ENCODE measurements at regions not wholly inside any gene's neighbourhood (a gene's known extent, or its start where the extent isn't known, plus 50 kb on each side); places are given as distances from the start of the nearest gene placed in this dataset.
A peak's percentile ranks its signal among the peaks of the same experiment; 100 is the strongest.

GRCh38 chr21:39124681-39125251, 58.5 kb downstream of the PSMG1 start:
- Mint-ChIP-seq H3K9me3 (peaks cover 0 to 2% of the 10 kb centered on the region in 2 donors), H3K4me1 (peaks cover 11 to 28% of the 10 kb centered on the region in 2 donors), H3K4me3 (no peak overlapping the region), H3K36me3 (peaks cover 8% of the 10 kb centered on the region), H3K27ac (no peak overlapping the region), H3K27me3 (ENCODE audit: low read depth in 2 of 2) (peaks cover 20 to 35% of the 10 kb centered on the region in 2 donors)
- H3K9me3 ChIP-seq (ENCODE audit: control insufficient read depth, insufficient read depth, low read length): no peaks in the 10 kb centered on the region
- no peak overlapping the region for H3K4me3 ChIP-seq (ENCODE audit: low read length)
- no peaks in the 10 kb centered on the region for H3K27me3 ChIP-seq (ENCODE audit: control insufficient read depth, insufficient read depth, low read length)
- ATAC-seq: no peak
- WGBS (ENCODE audit: insufficient coverage): 96% methylated on average over 4 of the region's 7 CpGs
- no peak for DNase-seq
- no peak overlapping the region for H3K27ac ChIP-seq (ENCODE audit: low read length)
- peaks cover 13% of the 10 kb centered on the region for H3K4me1 ChIP-seq (ENCODE audit: control insufficient read depth, insufficient read depth, low read length)
- TF ChIP-seq CTCF (IDR thresholded peaks at IDR 0.05): no peak
- intact Hi-C loops (cut with micrococcal nuclease): no loop called here
- no peaks in the 10 kb centered on the region for H3K36me3 ChIP-seq (ENCODE audit: control insufficient read depth, insufficient read depth, low read length)

GRCh38 chr21:39123375-39123774, 59.9 kb downstream of the PSMG1 start:
- H3K27me3 ChIP-seq (ENCODE audit: control insufficient read depth, insufficient read depth, low read length): no peaks in the 10 kb centered on the region
- H3K4me3 ChIP-seq (ENCODE audit: low read length): no peak overlapping the region
- H3K9me3 ChIP-seq (ENCODE audit: control insufficient read depth, insufficient read depth, low read length): no peaks in the 10 kb centered on the region
- DNase-seq (no peak), ATAC-seq (no peak)
- H3K27ac ChIP-seq (ENCODE audit: low read length): no peak overlapping the region
- no peaks in the 10 kb centered on the region for H3K36me3 ChIP-seq (ENCODE audit: control insufficient read depth, insufficient read depth, low read length)
- peaks cover 13% of the 10 kb centered on the region for H3K4me1 ChIP-seq (ENCODE audit: control insufficient read depth, insufficient read depth, low read length)
- intact Hi-C loops (cut with micrococcal nuclease): no loop called here
- Mint-ChIP-seq H3K4me3 (no peak overlapping the region), H3K27me3 (ENCODE audit: low read depth in 2 of 2) (peaks cover 18 to 35% of the 10 kb centered on the region in 2 donors), H3K4me1 (peaks cover 11 to 28% of the 10 kb centered on the region in 2 donors), H3K9me3 (peaks cover 0 to 2% of the 10 kb centered on the region in 2 donors), H3K36me3 (peaks cover 8% of the 10 kb centered on the region), H3K27ac (no peak overlapping the region)
- no peak for TF ChIP-seq CTCF (IDR thresholded peaks at IDR 0.05)

GRCh38 chr21:39121600-39122355, 61.5 kb downstream of the PSMG1 start:
- Mint-ChIP-seq H3K27ac (peak overlapping the region; percentile 25 to 35), H3K4me1 (peaks cover 11 to 28% of the 10 kb centered on the region in 2 donors), H3K36me3 (peaks cover 8% of the 10 kb centered on the region), H3K9me3 (peaks cover 0 to 2% of the 10 kb centered on the region in 2 donors), H3K4me3 (peak overlapping the region; percentile 55), H3K27me3 (ENCODE audit: low read depth in 2 of 2) (peaks cover 18 to 41% of the 10 kb centered on the region in 2 donors)
- Histone ChIP-seq H3K36me3 (ENCODE audit: control insufficient read depth, insufficient read depth, low read length) (no peaks in the 10 kb centered on the region), H3K27ac (ENCODE audit: low read length) (no peak overlapping the region), H3K4me1 (ENCODE audit: control insufficient read depth, insufficient read depth, low read length) (peaks cover 13% of the 10 kb centered on the region), H3K4me3 (ENCODE audit: low read length) (no peak overlapping the region), H3K9me3 (ENCODE audit: control insufficient read depth, insufficient read depth, low read length) (no peaks in the 10 kb centered on the region), H3K27me3 (ENCODE audit: control insufficient read depth, insufficient read depth, low read length) (no peaks in the 10 kb centered on the region)
- WGBS (ENCODE audit: insufficient coverage): 52% methylated on average over 7 of the region's 7 CpGs
- intact Hi-C loops (cut with micrococcal nuclease): no loop called here
- ATAC-seq: peak; percentile 40 to 81 (median 55)
- DNase-seq: no peak
- TF ChIP-seq CTCF (IDR thresholded peaks at IDR 0.05): no peak
